Progenitor cell of endocrine pancreas (in vitro differentiated cells): ENCODE measurements at regions not wholly inside any gene's neighbourhood (a gene's known extent, or its start where the extent isn't known, plus 50 kb on each side); places are given as distances from the start of the nearest gene placed in this dataset.

Experiments used
- DNase-seq: peaks from one replicate; pipeline ENCODE4 v3.0.0; 2021; ENCODE audit warnings: low spot score; ENCODE audit not compliant: unreplicated experiment
- H3K27ac Mint-ChIP-seq: 2 replicates; pipeline ENCODE4 v1.8.0; 2021; ENCODE audit warnings: mild to moderate bottlenecking, moderate library complexity, mixed read lengths
- H3K27me3 Mint-ChIP-seq: 2 replicates; pipeline ENCODE4 v1.8.0; 2021; ENCODE audit warnings: mixed read lengths
- H3K36me3 Mint-ChIP-seq: 2 replicates; pipeline ENCODE4 v1.8.0; 2022; ENCODE audit warnings: mixed read lengths; ENCODE audit not compliant: insufficient read depth
- H3K4me1 Mint-ChIP-seq: 2 replicates; pipeline ENCODE4 v1.8.0; 2021; ENCODE audit warnings: low read depth, mixed read lengths
- H3K4me3 Mint-ChIP-seq: 2 replicates; pipeline ENCODE4 v1.8.0; 2021; ENCODE audit warnings: low read depth, mild to moderate bottlenecking, moderate library complexity, mixed read lengths
- H3K9me3 Mint-ChIP-seq: 2 replicates; pipeline ENCODE4 v1.8.0; 2021; ENCODE audit warnings: low read depth, mixed read lengths
- TF ChIP-seq, protein P1 (sequence below): fragments of 200-600 bp; sonication (generic); IDR thresholded peaks from one replicate; pipeline ENCODE4 v1.5.0; 2021; ENCODE audit warnings: antibody characterized with exemption, mild to moderate bottlenecking; ENCODE audit not compliant: unreplicated experiment

DNA sequence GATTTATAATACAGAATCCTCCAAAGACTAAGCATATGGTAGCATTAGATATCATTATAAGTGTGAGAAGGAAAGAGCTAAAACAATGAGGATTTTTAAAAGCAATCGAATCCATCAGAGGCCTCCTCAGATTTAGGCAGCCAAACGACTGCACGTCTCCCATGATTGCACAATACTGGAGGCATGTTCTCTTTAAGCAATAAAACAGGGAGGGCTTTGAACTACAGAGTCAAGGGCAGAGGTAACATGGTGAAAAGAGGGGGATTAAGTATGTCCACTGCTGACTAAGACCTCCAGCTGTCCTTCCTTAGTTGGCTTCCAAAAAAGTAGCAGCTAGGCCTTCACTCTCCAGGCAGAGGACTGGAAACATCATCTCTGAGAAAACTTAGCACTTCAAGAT lies 298.7 kb upstream of the RGMB start:
- TF ChIP-seq, protein P1, sequence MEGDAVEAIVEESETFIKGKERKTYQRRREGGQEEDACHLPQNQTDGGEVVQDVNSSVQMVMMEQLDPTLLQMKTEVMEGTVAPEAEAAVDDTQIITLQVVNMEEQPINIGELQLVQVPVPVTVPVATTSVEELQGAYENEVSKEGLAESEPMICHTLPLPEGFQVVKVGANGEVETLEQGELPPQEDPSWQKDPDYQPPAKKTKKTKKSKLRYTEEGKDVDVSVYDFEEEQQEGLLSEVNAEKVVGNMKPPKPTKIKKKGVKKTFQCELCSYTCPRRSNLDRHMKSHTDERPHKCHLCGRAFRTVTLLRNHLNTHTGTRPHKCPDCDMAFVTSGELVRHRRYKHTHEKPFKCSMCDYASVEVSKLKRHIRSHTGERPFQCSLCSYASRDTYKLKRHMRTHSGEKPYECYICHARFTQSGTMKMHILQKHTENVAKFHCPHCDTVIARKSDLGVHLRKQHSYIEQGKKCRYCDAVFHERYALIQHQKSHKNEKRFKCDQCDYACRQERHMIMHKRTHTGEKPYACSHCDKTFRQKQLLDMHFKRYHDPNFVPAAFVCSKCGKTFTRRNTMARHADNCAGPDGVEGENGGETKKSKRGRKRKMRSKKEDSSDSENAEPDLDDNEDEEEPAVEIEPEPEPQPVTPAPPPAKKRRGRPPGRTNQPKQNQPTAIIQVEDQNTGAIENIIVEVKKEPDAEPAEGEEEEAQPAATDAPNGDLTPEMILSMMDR = no peak
- no peak overlapping the region for H3K27ac Mint-ChIP-seq
- H3K9me3 Mint-ChIP-seq = no peaks in the 10 kb centered on the region
- no peaks in the 10 kb centered on the region for H3K27me3 Mint-ChIP-seq
- H3K4me1 Mint-ChIP-seq = peaks cover 3% of the 10 kb centered on the region
- H3K36me3 Mint-ChIP-seq = no peaks in the 10 kb centered on the region
- no peak for DNase-seq
- H3K4me3 Mint-ChIP-seq = no peak overlapping the region

DNA sequence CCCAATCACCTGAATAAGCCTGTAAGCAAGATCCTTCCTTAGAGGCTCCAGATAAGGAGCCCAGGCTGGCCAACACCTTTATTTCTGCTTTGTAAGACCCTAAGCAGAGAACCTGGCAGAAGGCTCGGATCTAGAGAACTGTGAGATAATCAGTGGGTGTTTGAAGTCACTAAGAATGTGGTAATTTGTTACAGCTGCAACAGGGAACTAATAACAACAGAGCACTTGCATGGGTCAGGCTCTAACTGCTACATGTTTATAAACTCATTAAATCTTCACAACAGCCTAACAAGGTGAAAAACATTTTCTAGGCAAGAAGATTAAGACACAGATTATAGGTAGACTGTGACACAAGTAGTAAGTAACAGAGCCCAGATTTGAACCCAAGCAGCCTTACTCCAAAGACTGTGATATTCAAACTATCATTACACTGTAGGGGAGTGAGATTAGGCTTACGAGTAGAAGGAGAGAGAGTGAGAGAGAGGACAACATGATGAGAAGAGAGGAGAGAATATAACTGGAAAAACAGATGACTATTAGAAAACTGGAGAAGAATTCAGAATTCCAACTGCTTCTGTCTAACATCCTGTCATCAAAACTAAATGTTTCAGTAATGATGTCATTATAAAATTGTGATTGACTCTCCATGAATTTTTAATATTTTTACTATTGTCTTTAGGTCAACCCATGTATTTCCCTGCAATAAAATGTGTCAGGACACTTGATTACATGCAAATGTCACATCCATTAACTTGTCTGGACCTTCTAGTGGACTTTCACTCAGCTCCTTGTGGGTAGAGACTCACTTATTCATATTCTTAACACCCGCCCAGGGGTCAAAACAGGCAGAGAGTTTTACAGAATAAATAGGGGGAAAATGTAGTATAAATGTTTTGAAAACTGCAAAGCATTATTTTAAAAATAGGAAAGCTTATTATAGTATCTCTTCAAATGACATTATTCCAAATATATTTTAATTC lies 290.9 kb upstream of the RGMB start:
- Mint-ChIP-seq H3K27ac (no peak overlapping the region), H3K4me1 (no peaks in the 10 kb centered on the region), H3K9me3 (no peaks in the 10 kb centered on the region), H3K27me3 (no peaks in the 10 kb centered on the region), H3K36me3 (no peaks in the 10 kb centered on the region), H3K4me3 (no peak overlapping the region)
- DNase-seq = no peak
- TF ChIP-seq, protein P1 = no peak

DNA sequence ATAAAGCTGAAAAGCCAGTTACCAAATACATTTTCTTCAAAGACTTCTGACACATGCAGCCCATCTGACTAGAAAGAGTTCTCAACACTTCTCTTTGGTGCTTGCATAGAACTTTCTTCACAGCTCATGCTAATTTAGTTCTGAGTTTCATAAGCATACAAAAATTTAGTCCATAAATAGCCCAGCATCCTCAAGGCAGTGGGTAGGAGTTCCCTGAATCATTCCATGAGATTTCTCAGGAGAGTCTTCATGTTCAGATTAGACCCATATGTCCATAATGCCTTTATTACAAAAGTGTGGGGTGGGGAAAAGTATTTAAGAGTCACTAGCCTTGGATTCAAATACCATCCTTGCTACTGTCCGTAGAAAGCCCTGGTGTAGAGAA lies 290.2 kb upstream of the RGMB start:
- Mint-ChIP-seq H3K27me3 (no peaks in the 10 kb centered on the region), H3K36me3 (no peaks in the 10 kb centered on the region), H3K9me3 (no peaks in the 10 kb centered on the region), H3K4me3 (no peak overlapping the region), H3K4me1 (no peaks in the 10 kb centered on the region), H3K27ac (no peak overlapping the region)
- TF ChIP-seq, protein P1 = no peak
- no peak for DNase-seq

DNA sequence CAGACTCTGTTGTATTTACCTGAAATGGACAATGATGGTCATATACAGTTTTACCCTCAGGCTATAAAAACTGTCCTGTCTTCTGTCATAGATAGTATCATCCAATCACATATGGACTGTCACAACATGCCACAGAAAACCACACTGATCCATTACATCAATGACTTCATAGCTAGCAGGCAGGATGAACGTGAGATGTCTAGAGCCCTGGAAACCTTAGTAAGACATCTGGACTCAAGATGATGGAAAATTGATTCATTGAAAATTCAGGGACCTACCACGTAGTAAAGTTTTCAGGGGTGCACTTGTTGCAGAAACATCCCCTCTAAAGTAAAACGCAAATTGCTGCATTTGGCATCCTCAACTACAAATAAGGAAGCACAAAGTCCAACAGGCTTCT lies 284.4 kb upstream of the RGMB start:
- TF ChIP-seq, protein P1 = no peak
- no peaks in the 10 kb centered on the region for H3K27me3 Mint-ChIP-seq
- no peak overlapping the region for H3K4me3 Mint-ChIP-seq
- no peaks in the 10 kb centered on the region for H3K4me1 Mint-ChIP-seq
- no peak overlapping the region for H3K27ac Mint-ChIP-seq
- DNase-seq = no peak
- H3K36me3 Mint-ChIP-seq = no peaks in the 10 kb centered on the region
- peaks cover 15% of the 10 kb centered on the region for H3K9me3 Mint-ChIP-seq

DNA sequence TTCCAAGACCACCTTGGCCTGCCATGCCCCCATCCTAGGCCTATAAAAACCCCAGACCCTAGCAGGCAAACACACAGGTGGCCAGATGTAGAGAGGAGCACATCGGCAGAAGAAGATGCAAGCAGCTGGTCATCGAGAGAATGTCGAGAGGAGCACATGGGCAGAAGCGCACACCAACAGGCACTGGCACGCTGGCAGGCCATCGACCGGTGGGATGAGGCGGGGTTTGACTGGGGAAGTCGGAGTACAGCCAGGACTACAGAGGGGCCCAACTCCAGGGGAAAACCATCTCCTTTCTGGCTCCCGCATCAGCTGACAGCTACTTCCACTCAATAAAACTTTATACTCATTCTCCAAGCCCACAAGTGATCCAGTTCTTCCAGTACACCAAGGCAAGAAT lies 283.1 kb upstream of the RGMB start:
- no peak for DNase-seq
- Mint-ChIP-seq H3K9me3 (peaks cover 23% of the 10 kb centered on the region), H3K36me3 (no peaks in the 10 kb centered on the region), H3K27me3 (no peaks in the 10 kb centered on the region), H3K4me3 (no peak overlapping the region), H3K27ac (no peak overlapping the region), H3K4me1 (no peaks in the 10 kb centered on the region)
- TF ChIP-seq, protein P1 = no peak
